Large intestine (tissue), 3 donors: ENCODE measurements at regions not wholly inside any gene's neighbourhood (a gene's known extent, or its start where the extent isn't known, plus 50 kb on each side); places are given as distances from the start of the nearest gene placed in this dataset.
"Not testable (repeated sequence)": the region's sequence is repeated elsewhere in the genome, so short reads cannot be mapped to it uniquely, and the experiment has no call there.

ENCODE experiments used
- DNase-seq, 2 donors: peaks; one replicate each; pipeline versions ENCODE4 v3.0.0 to v3.0.0-alpha.2; 2013
- H3K27ac ChIP-seq: one replicate; pipeline ENCODE4 v1.5.1; 2013; ENCODE audit warnings: low read length
- H3K27me3 ChIP-seq: 2 replicates; pipeline ENCODE4 v1.6.1; 2013; ENCODE audit warnings: low read length; ENCODE audit not compliant: control insufficient read depth, insufficient read depth
- H3K36me3 ChIP-seq: 2 replicates; pipeline ENCODE4 v1.6.1; 2013; ENCODE audit warnings: low read length; ENCODE audit not compliant: control insufficient read depth, insufficient read depth
- H3K4me1 ChIP-seq: one replicate; pipeline ENCODE4 v1.6.1; 2013; ENCODE audit warnings: low read length; ENCODE audit not compliant: control insufficient read depth, insufficient read depth
- H3K4me3 ChIP-seq: one replicate; pipeline ENCODE4 v1.5.1; 2013; ENCODE audit warnings: low read length
- H3K9me3 ChIP-seq: one replicate; pipeline ENCODE4 v1.6.1; 2013; ENCODE audit warnings: mild to moderate bottlenecking, low read depth, low read length, moderate library complexity; ENCODE audit not compliant: control insufficient read depth
- WGBS: methylation state at CpG from one replicate; pipeline ENCODE4 v1.1.5; 2013; ENCODE audit warnings: low lambda C conversion rate; ENCODE audit not compliant: insufficient coverage; 5-methylcytosine and 5-hydroxymethylcytosine counted together

- Histone ChIP-seq H3K27me3 (no peaks in the 10 kb centered on the region), H3K4me1 (no peaks in the 10 kb centered on the region), H3K36me3 (no peaks in the 10 kb centered on the region), H3K27ac (no peak overlapping the region), H3K4me3 (no peak overlapping the region), H3K9me3 (no peaks in the 10 kb centered on the region)
- DNase-seq, result no peak
- WGBS, result no CpG with 5 or more reads among the region's 3 CpGs
These were observed 117.4 kb upstream of the ACKR3 start for GRCh38 chr2:236452238-236452637.

- no peaks in the 10 kb centered on the region for H3K9me3 ChIP-seq
- 100% methylated on average over 1 of the region's 10 CpGs for WGBS
- no peaks in the 10 kb centered on the region for H3K4me1 ChIP-seq
- H3K27ac ChIP-seq, result no peak overlapping the region
- no peaks in the 10 kb centered on the region for H3K27me3 ChIP-seq
- H3K36me3 ChIP-seq, result no peaks in the 10 kb centered on the region
- no peak for DNase-seq
- H3K4me3 ChIP-seq, result no peak overlapping the region
These were observed 115.5 kb upstream of the ACKR3 start for GRCh38 chr2:236454076-236454475.

GRCh38 chr2:236459393-236459792 lies 110.2 kb upstream of the ACKR3 start:
- peaks cover 4% of the 10 kb centered on the region for H3K36me3 ChIP-seq
- 96% methylated on average over 10 of the region's 18 CpGs for WGBS
- peaks cover 3% of the 10 kb centered on the region for H3K9me3 ChIP-seq
- no peaks in the 10 kb centered on the region for H3K27me3 ChIP-seq
- DNase-seq, result no peak
- no peak overlapping the region for H3K27ac ChIP-seq
- no peak overlapping the region for H3K4me3 ChIP-seq
- H3K4me1 ChIP-seq, result no peaks in the 10 kb centered on the region

DNA sequence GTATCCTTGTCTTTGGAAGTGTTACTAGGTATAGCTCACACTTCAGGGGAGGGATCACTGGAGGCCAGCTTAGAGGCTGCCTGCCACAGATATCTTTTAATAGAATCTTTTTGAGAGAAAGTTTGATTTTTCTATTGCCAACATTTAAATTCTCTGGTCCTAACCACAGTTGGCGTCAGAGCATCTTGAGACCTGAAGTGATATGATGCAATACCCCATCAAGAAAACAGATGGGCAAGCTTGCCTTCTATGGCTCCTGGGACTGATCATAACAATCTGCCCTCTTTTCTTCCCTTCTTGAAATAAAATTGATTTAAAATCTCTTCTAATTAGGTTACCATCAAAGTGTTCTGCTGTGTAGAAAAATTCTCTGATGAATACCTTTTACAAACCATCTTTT lies 105.5 kb upstream of the ACKR3 start:
- no CpG with 5 or more reads among the region's 1 CpG for WGBS
- Histone ChIP-seq H3K36me3 (peaks cover 9% of the 10 kb centered on the region), H3K9me3 (peaks cover 3% of the 10 kb centered on the region), H3K4me3 (no peak overlapping the region), H3K4me1 (no peaks in the 10 kb centered on the region), H3K27me3 (no peaks in the 10 kb centered on the region), H3K27ac (no peak overlapping the region)
- DNase-seq, result no peak

DNA sequence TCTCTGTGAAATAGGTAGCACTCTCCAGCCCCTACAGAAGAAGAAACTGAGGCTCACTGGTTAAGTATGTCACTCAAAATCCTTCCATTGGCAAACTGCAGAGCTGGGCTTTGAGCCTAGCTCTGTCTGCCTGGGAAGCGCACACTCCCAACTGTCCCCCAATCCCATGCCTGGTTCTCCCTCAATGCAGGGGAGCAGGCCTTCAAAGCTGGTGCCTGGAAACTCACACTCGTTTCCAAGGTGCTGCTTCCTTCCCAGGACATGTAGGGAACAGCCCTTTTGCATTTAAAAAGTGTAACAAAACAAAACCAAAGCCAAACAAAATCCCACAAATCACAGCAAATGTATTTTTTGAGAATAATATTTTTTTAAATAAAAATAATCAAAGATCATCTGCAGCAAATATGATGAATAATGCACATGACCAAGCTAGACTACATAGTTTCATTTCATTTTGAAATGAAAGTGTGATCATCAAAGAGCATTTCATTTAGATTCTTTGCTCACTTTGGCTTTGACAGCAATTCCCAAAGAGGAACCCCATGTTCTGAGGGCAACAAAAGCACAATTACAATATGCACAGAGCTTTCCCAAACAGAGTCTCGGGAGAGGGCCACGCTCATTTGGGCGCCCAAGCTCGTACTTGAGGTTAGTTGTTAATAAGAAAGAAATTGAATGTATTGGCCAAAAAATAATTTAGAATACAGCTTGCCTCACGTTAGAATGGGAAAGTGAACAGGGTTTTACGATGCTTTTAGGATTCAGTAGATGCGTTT lies 96.7 kb upstream of the ACKR3 start:
- Histone ChIP-seq H3K9me3 (no peaks in the 10 kb centered on the region), H3K4me1 (no peaks in the 10 kb centered on the region), H3K27ac (no peak overlapping the region), H3K36me3 (no peaks in the 10 kb centered on the region), H3K4me3 (no peak overlapping the region), H3K27me3 (no peaks in the 10 kb centered on the region)
- no peak for DNase-seq
- 89% methylated on average over 4 of the region's 9 CpGs for WGBS

DNA sequence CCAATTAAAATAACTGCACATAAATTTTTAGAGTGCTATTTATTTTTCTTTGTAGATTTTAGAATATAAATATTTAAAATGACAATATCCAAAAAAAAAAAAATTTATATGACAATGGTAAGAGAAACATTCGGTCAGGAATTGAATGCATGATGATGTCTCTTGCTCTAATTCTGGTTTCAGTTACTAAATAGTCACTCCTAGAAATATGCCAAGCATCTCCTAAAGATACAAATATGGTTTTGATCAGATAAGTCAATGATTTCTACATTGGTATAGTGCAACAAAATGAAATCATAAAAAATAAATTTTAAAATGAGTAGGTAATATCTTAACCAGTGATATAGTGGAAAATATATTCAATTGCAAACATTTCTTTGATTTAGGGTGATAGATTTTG lies 95.9 kb upstream of the ACKR3 start:
- Histone ChIP-seq H3K36me3 (no peaks in the 10 kb centered on the region), H3K27me3 (no peaks in the 10 kb centered on the region), H3K27ac (no peak overlapping the region), H3K4me1 (no peaks in the 10 kb centered on the region), H3K9me3 (no peaks in the 10 kb centered on the region), H3K4me3 (no peak overlapping the region)
- no peak for DNase-seq
- no CpG with 5 or more reads among the region's 1 CpG for WGBS

GRCh38 chr2:236479814-236480213 lies 89.8 kb upstream of the ACKR3 start:
- no peak overlapping the region for H3K4me3 ChIP-seq
- 100% methylated on average over 1 of the region's 1 CpG for WGBS
- H3K27me3 ChIP-seq, result no peaks in the 10 kb centered on the region
- no peak overlapping the region for H3K27ac ChIP-seq
- H3K36me3 ChIP-seq, result peaks cover 3% of the 10 kb centered on the region
- H3K9me3 ChIP-seq, result peaks cover 11% of the 10 kb centered on the region
- H3K4me1 ChIP-seq, result no peaks in the 10 kb centered on the region
- no peak for DNase-seq

GRCh38 chr2:236483102-236483501 lies 86.5 kb upstream of the ACKR3 start:
- WGBS, result 100% methylated on average over 1 of the region's 1 CpG
- no peak for DNase-seq
- H3K4me1 ChIP-seq, result no peaks in the 10 kb centered on the region
- peaks cover 11% of the 10 kb centered on the region for H3K9me3 ChIP-seq
- peaks cover 6% of the 10 kb centered on the region for H3K36me3 ChIP-seq
- H3K27me3 ChIP-seq, result no peaks in the 10 kb centered on the region
- H3K4me3 ChIP-seq, result no peak overlapping the region
- no peak overlapping the region for H3K27ac ChIP-seq

DNA sequence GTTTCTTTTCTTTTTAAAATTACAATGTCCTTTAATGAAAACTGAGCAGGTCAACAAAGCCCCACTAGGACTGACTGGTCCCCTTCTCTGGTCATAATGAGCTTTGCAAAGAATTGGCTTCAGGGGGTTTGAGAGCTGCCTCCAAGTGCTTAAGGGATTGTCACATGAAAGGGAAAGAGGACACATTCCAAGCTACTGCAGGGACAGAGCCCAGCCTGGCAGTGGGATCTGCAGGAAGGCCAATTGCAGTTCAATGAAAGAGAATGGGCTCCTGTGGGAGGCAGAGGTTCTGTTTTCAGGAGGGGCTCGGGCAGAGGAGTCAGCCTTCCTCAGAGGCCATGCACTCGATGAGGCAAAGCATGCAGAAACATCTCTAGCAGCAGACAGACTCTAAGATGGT lies 84.1 kb upstream of the ACKR3 start:
- H3K27me3 ChIP-seq, result no peaks in the 10 kb centered on the region

DNA sequence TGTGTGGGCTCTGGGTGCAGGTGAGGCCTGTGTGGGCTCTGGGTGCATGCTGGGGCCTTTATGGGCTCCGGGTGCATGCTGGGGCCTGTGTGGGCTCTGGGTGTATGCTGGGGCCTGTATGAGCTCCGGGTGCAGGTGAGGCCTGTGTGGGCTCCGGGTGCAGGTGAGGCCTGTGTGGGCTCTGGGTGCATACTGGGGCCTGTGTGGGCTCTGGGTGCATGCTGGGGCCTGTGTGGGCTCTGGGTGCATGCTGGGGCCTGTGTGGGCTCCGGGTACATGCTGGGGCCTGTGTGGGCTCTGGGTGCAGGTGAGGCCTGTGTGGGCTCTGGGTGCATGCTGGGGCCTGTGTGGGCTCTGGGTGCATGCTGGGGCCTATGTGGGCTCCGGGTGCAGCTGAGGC lies 80.5 kb upstream of the ACKR3 start:
- H3K27ac ChIP-seq, H3K4me3 ChIP-seq, H3K4me1 ChIP-seq, H3K9me3 ChIP-seq, DNase-seq, H3K36me3 ChIP-seq, H3K27me3 ChIP-seq: not testable (repeated sequence)
- WGBS, result no CpG with 5 or more reads among the region's 5 CpGs

More for the DNA sequence above, 84.1 kb upstream of the ACKR3 start:
- H3K4me3 ChIP-seq, result no peak overlapping the region
- H3K27ac ChIP-seq, result no peak overlapping the region
- H3K4me1 ChIP-seq, result no peaks in the 10 kb centered on the region
- no CpG with 5 or more reads among the region's 2 CpGs for WGBS
- DNase-seq, result no peak
- peaks cover 6% of the 10 kb centered on the region for H3K36me3 ChIP-seq
- peaks cover 5% of the 10 kb centered on the region for H3K9me3 ChIP-seq

GRCh38 chr2:236489895-236490404 lies 79.7 kb upstream of the ACKR3 start:
- no peaks in the 10 kb centered on the region for H3K4me1 ChIP-seq
- no peaks in the 10 kb centered on the region for H3K27me3 ChIP-seq
- peaks cover 4% of the 10 kb centered on the region for H3K36me3 ChIP-seq
- H3K4me3 ChIP-seq, result no peak overlapping the region
- H3K27ac ChIP-seq, result no peak overlapping the region
- DNase-seq, result no peak
- no CpG with 5 or more reads among the region's 3 CpGs for WGBS
- no peaks in the 10 kb centered on the region for H3K9me3 ChIP-seq
